Ascending aorta (tissue), 2 donors: ENCODE measurements at regions not wholly inside any gene's neighbourhood (a gene's known extent, or its start where the extent isn't known, plus 50 kb on each side); places are given as distances from the start of the nearest gene placed in this dataset.

Experiments
- DNase-seq, 2 donors: peaks; one replicate each; pipeline ENCODE4 v3.0.0-alpha.2; 2019; ENCODE audit warnings: low spot score in 2 of 2
- H3K27ac ChIP-seq, 2 donors: fragments of 200-600 bp; sonication (generic); one replicate each; pipeline ENCODE4 v1.5.1; 2016 to 2017; ENCODE audit warnings: mild to moderate bottlenecking in 1 of 2
- H3K27me3 ChIP-seq: fragments of 200-600 bp; sonication (generic); one replicate; pipeline ENCODE4 v1.5.1; 2017
- H3K36me3 ChIP-seq, 2 donors: fragments of 200-600 bp; sonication (generic); one replicate each; pipeline ENCODE4 v1.5.1; 2016
- H3K4me1 ChIP-seq, 2 donors: fragments of 200-600 bp; sonication (generic); one replicate each; pipeline ENCODE4 v1.5.1; 2016 to 2017; ENCODE audit warnings: mild to moderate bottlenecking in 1 of 2
- H3K4me3 ChIP-seq, 2 donors: fragments of 200-600 bp; sonication (generic); one replicate each; pipeline ENCODE4 v1.5.1; 2016 to 2017; ENCODE audit warnings: mild to moderate bottlenecking in 1 of 2
- H3K9me3 ChIP-seq, 2 donors: fragments of 200-600 bp; sonication (generic); one replicate each; pipeline ENCODE4 v1.5.1; 2016
- CTCF ChIP-seq, 3 experiments: fragments of 200-600 bp in 2 of 3; fragments of 450-650 bp in 1 of 3; sonication (generic) in 2 of 3; IDR thresholded peaks; one replicate each; pipeline ENCODE4 v1.5.1; 2016 to 2019; ENCODE audit warnings: antibody characterized with exemption in 3 of 3, mild to moderate bottlenecking in 1 of 3, moderate library complexity in 1 of 3
- intact Hi-C: fragments of 100-400 bp; cut with DNase I; formaldehyde crosslinking; loops from one replicate; pipeline ENCODE4 v1.15.1; 2023

GRCh38 chrX:53817548-53817947 lies 131.0 kb upstream of the HUWE1 start:
- Histone ChIP-seq H3K36me3 (no peaks in the 10 kb centered on the region), H3K4me1 (no peaks in the 10 kb centered on the region), H3K27me3 (no peaks in the 10 kb centered on the region), H3K9me3 (no peaks in the 10 kb centered on the region), H3K4me3 (no peak overlapping the region), H3K27ac (no peak overlapping the region)
- TF ChIP-seq CTCF (IDR thresholded peaks at IDR 0.05), result no peak
- DNase-seq, result no peak
- intact Hi-C loops, result no loop called here

GRCh38 chrX:53813670-53814440 lies 127.3 kb upstream of the HUWE1 start:
- intact Hi-C loops, result no loop called here
- Histone ChIP-seq H3K9me3 (no peaks in the 10 kb centered on the region), H3K4me3 (no peak overlapping the region), H3K27me3 (no peaks in the 10 kb centered on the region), H3K4me1 (no peaks in the 10 kb centered on the region), H3K36me3 (no peaks in the 10 kb centered on the region), H3K27ac (no peak overlapping the region)
- no peak for TF ChIP-seq CTCF (IDR thresholded peaks at IDR 0.05)
- DNase-seq, result no peak

DNA sequence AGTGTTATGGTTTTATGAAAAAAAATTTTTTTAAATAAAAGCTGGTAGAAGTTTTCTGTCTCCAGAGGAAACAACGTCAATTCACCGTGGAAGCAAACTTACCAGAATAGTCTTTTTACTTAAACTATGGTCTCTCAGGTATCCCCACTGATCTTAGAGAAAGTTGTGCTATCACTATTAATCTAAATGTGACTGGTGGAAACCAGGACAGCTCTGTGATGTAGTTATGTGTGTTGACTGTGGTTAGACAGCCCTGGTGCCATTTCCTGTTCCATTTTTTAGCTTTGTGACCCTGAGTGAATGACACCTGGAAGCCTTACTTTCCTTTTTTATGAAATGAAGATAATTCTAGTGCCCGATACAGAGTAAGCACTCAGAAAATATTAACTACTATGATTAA lies 111.8 kb upstream of the HUWE1 start:
- peaks cover 0 to 4% of the 10 kb centered on the region in 2 donors for H3K9me3 ChIP-seq
- no peak overlapping the region for H3K27ac ChIP-seq
- TF ChIP-seq CTCF (IDR thresholded peaks at IDR 0.05), result no peak
- H3K27me3 ChIP-seq, result no peaks in the 10 kb centered on the region
- H3K4me3 ChIP-seq, result no peak overlapping the region
- no peak for DNase-seq
- H3K36me3 ChIP-seq, result no peaks in the 10 kb centered on the region
- intact Hi-C loops, result no loop called here
- H3K4me1 ChIP-seq, result no peaks in the 10 kb centered on the region

DNA sequence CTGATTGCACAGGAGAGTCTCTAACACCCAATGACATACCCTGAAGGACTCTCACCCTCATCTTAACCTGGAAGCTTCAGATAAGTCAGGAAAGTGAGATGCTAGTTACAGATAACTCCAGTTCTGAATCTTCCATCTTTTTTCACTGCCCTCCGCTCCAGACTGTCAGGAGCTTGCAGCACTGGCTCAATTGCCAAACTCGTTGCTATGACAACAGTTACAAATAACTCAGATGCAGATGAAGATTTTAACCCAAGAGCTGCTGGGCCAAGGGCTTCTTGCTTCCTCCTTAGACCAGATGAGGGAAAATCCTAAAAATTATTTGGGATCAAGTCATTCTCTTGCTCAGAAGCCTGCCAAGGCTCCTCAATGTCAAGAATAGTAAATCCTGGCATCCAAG lies 109.1 kb upstream of the HUWE1 start:
- Histone ChIP-seq H3K4me1 (no peaks in the 10 kb centered on the region), H3K27me3 (no peaks in the 10 kb centered on the region), H3K4me3 (no peak overlapping the region), H3K27ac (no peak overlapping the region), H3K36me3 (no peaks in the 10 kb centered on the region), H3K9me3 (peaks cover 0 to 4% of the 10 kb centered on the region in 2 donors)
- TF ChIP-seq CTCF (IDR thresholded peaks at IDR 0.05), result no peak
- DNase-seq, result no peak
- intact Hi-C loops, result no loop called here

DNA sequence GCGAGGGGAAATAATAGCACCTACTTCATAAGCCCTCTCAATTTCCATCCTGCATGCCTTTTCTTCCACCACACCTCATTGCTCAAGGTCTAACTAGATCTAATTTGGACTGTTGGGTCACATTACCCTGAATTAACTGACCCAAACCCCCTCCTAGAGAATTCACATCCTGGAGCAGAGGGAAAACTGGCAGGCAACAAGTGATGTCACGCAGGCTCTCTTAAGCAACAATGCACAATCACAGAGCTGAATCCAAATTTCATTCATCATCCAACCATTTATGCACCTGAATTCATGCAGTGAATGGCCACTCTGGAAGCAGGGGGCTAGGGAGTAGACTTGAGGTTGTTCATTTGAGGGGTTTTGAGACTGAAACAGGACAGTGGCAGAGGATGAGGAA lies 107.7 kb upstream of the HUWE1 start:
- TF ChIP-seq CTCF (IDR thresholded peaks at IDR 0.05), result no peak
- H3K4me1 ChIP-seq, result no peaks in the 10 kb centered on the region
- no peak overlapping the region for H3K4me3 ChIP-seq
- no peak for DNase-seq
- H3K27ac ChIP-seq, result no peak overlapping the region
- intact Hi-C loops, result no loop called here
- no peaks in the 10 kb centered on the region for H3K36me3 ChIP-seq
- no peaks in the 10 kb centered on the region for H3K9me3 ChIP-seq
- no peaks in the 10 kb centered on the region for H3K27me3 ChIP-seq

- no peaks in the 10 kb centered on the region for H3K36me3 ChIP-seq
- intact Hi-C loops, result no loop called here
- no peaks in the 10 kb centered on the region for H3K9me3 ChIP-seq
- TF ChIP-seq CTCF (IDR thresholded peaks at IDR 0.05), result no peak
- H3K4me1 ChIP-seq, result no peaks in the 10 kb centered on the region
- no peak overlapping the region for H3K27ac ChIP-seq
- H3K27me3 ChIP-seq, result no peaks in the 10 kb centered on the region
- no peak overlapping the region for H3K4me3 ChIP-seq
- DNase-seq, result no peak
These were observed 82.3 kb upstream of the HUWE1 start for GRCh38 chrX:53768865-53769264.
